ENCODE measurements at regions not wholly inside any gene's neighbourhood (a gene's known extent, or its start where the extent isn't known, plus 50 kb on each side); places are given as distances from the start of the nearest gene placed in this dataset.

- no peak for DNase-seq (ENCODE audit: low read depth in 1 of 2, low spot score in 1 of 2)
- TF ChIP-seq CTCF (IDR thresholded peaks at IDR 0.05; ENCODE audit: low read depth, low read length): no peak
- no peaks in the 10 kb centered on the region for H3K27me3 ChIP-seq
- no peaks in the 10 kb centered on the region for H3K9me3 ChIP-seq (ENCODE audit: low read depth)
- no peak overlapping the region for H3K4me3 ChIP-seq
- H3K27ac ChIP-seq: no peak overlapping the region
- no peaks in the 10 kb centered on the region for H3K36me3 ChIP-seq
- H3K4me1 ChIP-seq (ENCODE audit: low read depth): no peaks in the 10 kb centered on the region
These were observed 68.3 kb downstream of the ALG10B start for GRCh38 chr12:38384816-38385378.

- H3K4me3 ChIP-seq: no peak overlapping the region
- no peak for DNase-seq (ENCODE audit: low read depth in 1 of 2, low spot score in 1 of 2)
- H3K27ac ChIP-seq: no peak overlapping the region
- no peaks in the 10 kb centered on the region for H3K36me3 ChIP-seq
- no peaks in the 10 kb centered on the region for H3K4me1 ChIP-seq (ENCODE audit: low read depth)
- H3K27me3 ChIP-seq: no peaks in the 10 kb centered on the region
- H3K9me3 ChIP-seq (ENCODE audit: low read depth): no peaks in the 10 kb centered on the region
- TF ChIP-seq CTCF (IDR thresholded peaks at IDR 0.05; ENCODE audit: low read depth, low read length): no peak
These were observed 68.9 kb downstream of the ALG10B start for GRCh38 chr12:38385486-38385885.

- no peaks in the 10 kb centered on the region for H3K27me3 ChIP-seq
- no peaks in the 10 kb centered on the region for H3K9me3 ChIP-seq (ENCODE audit: low read depth)
- TF ChIP-seq CTCF (IDR thresholded peaks at IDR 0.05; ENCODE audit: low read depth, low read length): no peak
- DNase-seq (ENCODE audit: low read depth in 1 of 2, low spot score in 1 of 2): no peak
- H3K4me3 ChIP-seq: no peak overlapping the region
- H3K36me3 ChIP-seq: no peaks in the 10 kb centered on the region
- no peaks in the 10 kb centered on the region for H3K4me1 ChIP-seq (ENCODE audit: low read depth)
- no peak overlapping the region for H3K27ac ChIP-seq
These were observed 69.8 kb downstream of the ALG10B start for GRCh38 chr12:38386205-38386985.

- Histone ChIP-seq H3K27me3 (no peaks in the 10 kb centered on the region), H3K9me3 (ENCODE audit: low read depth) (no peaks in the 10 kb centered on the region), H3K4me3 (no peak overlapping the region), H3K27ac (no peak overlapping the region), H3K36me3 (no peaks in the 10 kb centered on the region), H3K4me1 (ENCODE audit: low read depth) (no peaks in the 10 kb centered on the region)
- no peak for DNase-seq (ENCODE audit: low read depth in 1 of 2, low spot score in 1 of 2)
- no peak for TF ChIP-seq CTCF (IDR thresholded peaks at IDR 0.05; ENCODE audit: low read depth, low read length)
These were observed 73.0 kb downstream of the ALG10B start for GRCh38 chr12:38389614-38390013.

- TF ChIP-seq CTCF (IDR thresholded peaks at IDR 0.05; ENCODE audit: low read depth, low read length): no peak
- H3K9me3 ChIP-seq (ENCODE audit: low read depth): no peaks in the 10 kb centered on the region
- H3K27me3 ChIP-seq: no peaks in the 10 kb centered on the region
- DNase-seq (ENCODE audit: low read depth in 1 of 2, low spot score in 1 of 2): no peak
- H3K36me3 ChIP-seq: no peaks in the 10 kb centered on the region
- H3K27ac ChIP-seq: no peak overlapping the region
- H3K4me1 ChIP-seq (ENCODE audit: low read depth): no peaks in the 10 kb centered on the region
- H3K4me3 ChIP-seq: no peak overlapping the region
These were observed 74.4 kb downstream of the ALG10B start for GRCh38 chr12:38391007-38391406.

Data from cardiac muscle cell (in vitro differentiated cells and primary cell).